Sigmoid colon (tissue), 6 donors: ENCODE measurements at regions not wholly inside any gene's neighbourhood (a gene's known extent, or its start where the extent isn't known, plus 50 kb on each side); places are given as distances from the start of the nearest gene placed in this dataset.

Experiments
- DNase-seq: peaks from one replicate; pipeline ENCODE4 v3.0.0-alpha.2; 2019
- H3K27ac ChIP-seq, 4 donors: fragments of 200-600 bp; sonication (generic); one replicate each; pipeline ENCODE4 v1.5.1; 2016 to 2019; ENCODE audit warnings: mild to moderate bottlenecking in 1 of 4
- H3K27me3 ChIP-seq, 3 donors: fragments of 200-600 bp; sonication (generic); one replicate each; pipeline ENCODE4 v1.5.1; 2019; ENCODE audit warnings: mild to moderate bottlenecking in 1 of 3
- H3K36me3 ChIP-seq, 4 donors: fragments of 200-600 bp; sonication (generic); one replicate each; pipeline ENCODE4 v1.5.1; 2016 to 2019
- H3K4me1 ChIP-seq, 4 donors: fragments of 200-600 bp; sonication (generic); one replicate each; pipeline ENCODE4 v1.5.1; 2017 to 2019
- H3K4me3 ChIP-seq, 4 donors: fragments of 200-600 bp; sonication (generic); one replicate each; pipeline ENCODE4 v1.5.1; 2017 to 2019; ENCODE audit warnings: mild to moderate bottlenecking in 2 of 4, moderate library complexity in 1 of 4
- H3K9me3 ChIP-seq, 4 donors: fragments of 200-600 bp in 3 of 4; sonication (generic) in 3 of 4; one replicate each; pipeline versions ENCODE4 v1.5.1 to v1.6.1; 2013 to 2019
- CTCF ChIP-seq, 4 experiments: fragments of 450-650 bp in 3 of 4; fragments of 200-600 bp in 1 of 4; IDR thresholded peaks; one replicate each; pipeline ENCODE4 v1.5.1; 2016 to 2019; ENCODE audit warnings: antibody characterized with exemption in 4 of 4, mild to moderate bottlenecking in 3 of 4, moderate library complexity in 2 of 4
- EP300 ChIP-seq, 4 donors: sonication (generic); formaldehyde crosslinking; IDR thresholded peaks; one replicate each; pipeline ENCODE4 v1.6.1; 2017; ENCODE audit warnings: antibody characterized with exemption in 4 of 4
- POLR2A ChIP-seq, 2 donors: fragments of 450-650 bp; IDR thresholded peaks; one replicate each; pipeline ENCODE4 v1.6.1; 2016; ENCODE audit warnings: antibody characterized with exemption in 2 of 2, mild to moderate bottlenecking in 2 of 2, moderate library complexity in 2 of 2
- POLR2AphosphoS5 ChIP-seq, 4 donors: sonication (generic); formaldehyde crosslinking; IDR thresholded peaks; one replicate each; pipeline ENCODE4 v1.6.1; 2017; ENCODE audit warnings: antibody characterized with exemption in 4 of 4
- WGBS, 2 donors: extraction: QIAGEN DNeasy Blood & Tissue Kit; methylation state at CpG; one replicate each; pipeline ENCODE4 v1.1.7; 2013; 5-methylcytosine and 5-hydroxymethylcytosine counted together
- intact Hi-C: fragments of 100-400 bp; cut with DNase I; formaldehyde crosslinking; loops from one replicate; pipeline ENCODE4 v1.15.1; 2023
- donor health status: healthy with polysubstance abuse.
- donor health status: healthy.

GRCh38 chr7:17674943-17675608, 265.2 kb downstream of the SNX13 start:
- Histone ChIP-seq H3K9me3 (no peaks in the 10 kb centered on the region), H3K4me3 (no peak overlapping the region), H3K4me1 (peaks cover 0 to 11% (median 4%) of the 10 kb centered on the region in 4 donors), H3K27ac (no peak overlapping the region), H3K27me3 (no peaks in the 10 kb centered on the region), H3K36me3 (no peaks in the 10 kb centered on the region)
- no peak for TF ChIP-seq POLR2AphosphoS5 (IDR thresholded peaks at IDR 0.05)
- no peak for TF ChIP-seq EP300 (IDR thresholded peaks at IDR 0.05)
- TF ChIP-seq CTCF (IDR thresholded peaks at IDR 0.05): no peak
- no peak for TF ChIP-seq POLR2A (IDR thresholded peaks at IDR 0.05)
- WGBS, 2 donors: 77 to 78% methylated on average over 5 of the region's 5 CpGs
- intact Hi-C loops: no loop called here
- no peak for DNase-seq

DNA sequence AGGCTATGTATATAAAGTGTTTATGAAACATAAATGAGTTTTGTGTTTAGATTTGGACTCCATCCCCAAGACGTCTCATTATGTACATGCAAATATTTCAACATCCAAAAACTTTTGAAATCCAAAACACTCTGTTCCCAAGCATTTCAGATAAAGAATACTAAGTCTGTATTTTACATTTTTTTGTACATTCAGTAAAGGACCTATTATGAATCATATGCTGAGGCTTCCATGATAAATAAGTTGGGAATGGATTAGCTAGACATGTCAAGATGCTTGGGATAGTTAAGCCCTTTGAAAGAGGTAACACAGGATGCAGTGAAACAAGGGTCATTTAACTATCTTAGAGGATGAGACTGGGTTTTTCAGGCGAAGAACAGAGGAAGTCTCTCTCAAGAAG, 262.9 kb downstream of the SNX13 start:
- no peaks in the 10 kb centered on the region for H3K36me3 ChIP-seq
- no peak for DNase-seq
- H3K27me3 ChIP-seq: no peaks in the 10 kb centered on the region
- TF ChIP-seq POLR2A (IDR thresholded peaks at IDR 0.05) (no peak), EP300 (IDR thresholded peaks at IDR 0.05) (no peak), CTCF (IDR thresholded peaks at IDR 0.05) (no peak), POLR2AphosphoS5 (IDR thresholded peaks at IDR 0.05) (no peak)
- H3K27ac ChIP-seq: no peak overlapping the region
- intact Hi-C loops: no loop called here
- WGBS, 2 donors: 79 to 82% methylated on average over 2 of the region's 2 CpGs
- no peak overlapping the region for H3K4me3 ChIP-seq
- no peaks in the 10 kb centered on the region for H3K9me3 ChIP-seq
- H3K4me1 ChIP-seq: peaks cover 0 to 19% (median 13%) of the 10 kb centered on the region in 4 donors

- intact Hi-C loops: no loop called here
- Histone ChIP-seq H3K27ac (peak overlapping the region in 1 of 4 donors; percentile 61), H3K4me1 (peaks cover 0 to 19% (median 13%) of the 10 kb centered on the region in 4 donors), H3K4me3 (no peak overlapping the region), H3K27me3 (no peaks in the 10 kb centered on the region), H3K9me3 (no peaks in the 10 kb centered on the region), H3K36me3 (no peaks in the 10 kb centered on the region)
- TF ChIP-seq POLR2A (IDR thresholded peaks at IDR 0.05) (no peak), POLR2AphosphoS5 (IDR thresholded peaks at IDR 0.05) (no peak), CTCF (IDR thresholded peaks at IDR 0.05) (no peak), EP300 (IDR thresholded peaks at IDR 0.05) (no peak)
- DNase-seq: no peak
- WGBS, 2 donors: 96 to 98% methylated on average over 2 of the region's 2 CpGs
These were observed 261.4 kb downstream of the SNX13 start for GRCh38 chr7:17678896-17679295.

GRCh38 chr7:17679458-17679857, 260.8 kb downstream of the SNX13 start:
- Histone ChIP-seq H3K36me3 (no peaks in the 10 kb centered on the region), H3K27me3 (no peaks in the 10 kb centered on the region), H3K4me3 (no peak overlapping the region), H3K4me1 (peaks cover 0 to 19% (median 13%) of the 10 kb centered on the region in 4 donors), H3K27ac (peak overlapping the region in 3 of 4 donors; percentile 2 to 61 (median 27)), H3K9me3 (no peaks in the 10 kb centered on the region)
- 49 to 80% methylated on average over 4 of the region's 4 CpGs for WGBS, 2 donors
- intact Hi-C loops: no loop called here
- TF ChIP-seq POLR2A (IDR thresholded peaks at IDR 0.05) (no peak), POLR2AphosphoS5 (IDR thresholded peaks at IDR 0.05) (peak in 2 of 4 donors; percentile 23 to 42), CTCF (IDR thresholded peaks at IDR 0.05) (no peak)
- peak; percentile 67 for DNase-seq

- Histone ChIP-seq H3K27me3 (no peaks in the 10 kb centered on the region), H3K4me3 (no peak overlapping the region), H3K9me3 (no peaks in the 10 kb centered on the region), H3K27ac (peak overlapping the region; percentile 2 to 61 (median 20)), H3K36me3 (no peaks in the 10 kb centered on the region), H3K4me1 (peaks cover 0 to 19% (median 13%) of the 10 kb centered on the region in 4 donors)
- intact Hi-C loops: no loop called here
- WGBS, 2 donors: 45 to 53% methylated on average over 6 of the region's 6 CpGs
- TF ChIP-seq POLR2AphosphoS5 (IDR thresholded peaks at IDR 0.05): peak in 1 of 4 donors; percentile 58
- no peak for TF ChIP-seq POLR2A (IDR thresholded peaks at IDR 0.05)
- TF ChIP-seq EP300 (IDR thresholded peaks at IDR 0.05): no peak
- no peak for TF ChIP-seq CTCF (IDR thresholded peaks at IDR 0.05)
- peak; percentile 78 for DNase-seq
These were observed 260.3 kb downstream of the SNX13 start for GRCh38 chr7:17680026-17680425.
